ENCODE measurements at regions not wholly inside any gene's neighbourhood (a gene's known extent, or its start where the extent isn't known, plus 50 kb on each side); places are given as distances from the start of the nearest gene placed in this dataset.

GRCh38 chr4:34157547-34157946, 2086.8 kb downstream of the ARAP2 start:
- DNase-seq (ENCODE audit: low read depth, low spot score), result no peak

GRCh38 chr4:34158878-34159277, 2085.4 kb downstream of the ARAP2 start:
- DNase-seq (ENCODE audit: low read depth, low spot score), result no peak

GRCh38 chr4:34170946-34171345, 2073.4 kb downstream of the ARAP2 start:
- DNase-seq (ENCODE audit: low read depth, low spot score), result no peak

GRCh38 chr4:34176609-34177008, 2067.7 kb downstream of the ARAP2 start:
- no peak for DNase-seq (ENCODE audit: low read depth, low spot score)

GRCh38 chr4:34178476-34178875, 2065.8 kb downstream of the ARAP2 start:
- no peak for DNase-seq (ENCODE audit: low read depth, low spot score)

- DNase-seq (ENCODE audit: low read depth, low spot score), result no peak
These were observed 2062.9 kb downstream of the ARAP2 start for GRCh38 chr4:34181311-34181841.

- no peak for DNase-seq (ENCODE audit: low read depth, low spot score)
These were observed 2062.4 kb downstream of the ARAP2 start for GRCh38 chr4:34181891-34182290.

- DNase-seq (ENCODE audit: low read depth, low spot score), result no peak
These were observed 2062.0 kb downstream of the ARAP2 start for GRCh38 chr4:34182306-34182705.

GRCh38 chr4:34183926-34184325, 2060.4 kb downstream of the ARAP2 start:
- no peak for DNase-seq (ENCODE audit: low read depth, low spot score)

- DNase-seq (ENCODE audit: low read depth, low spot score), result no peak
These were observed 2057.3 kb downstream of the ARAP2 start for GRCh38 chr4:34187056-34187455.

GRCh38 chr4:34191443-34191842, 2052.9 kb downstream of the ARAP2 start:
- no peak for DNase-seq (ENCODE audit: low read depth, low spot score)

GRCh38 chr4:34193451-34194154, 2050.7 kb downstream of the ARAP2 start:
- no peak for DNase-seq (ENCODE audit: low read depth, low spot score)

GRCh38 chr4:34194585-34194984, 2049.7 kb downstream of the ARAP2 start:
- no peak for DNase-seq (ENCODE audit: low read depth, low spot score)

GRCh38 chr4:34196375-34196774, 2047.9 kb downstream of the ARAP2 start:
- no peak for DNase-seq (ENCODE audit: low read depth, low spot score)

GRCh38 chr4:34198966-34199365, 2045.3 kb downstream of the ARAP2 start:
- no peak for DNase-seq (ENCODE audit: low read depth, low spot score)

- DNase-seq (ENCODE audit: low read depth, low spot score), result no peak
These were observed 2043.8 kb downstream of the ARAP2 start for GRCh38 chr4:34200535-34200934.

- no peak for DNase-seq (ENCODE audit: low read depth, low spot score)
These were observed 2042.2 kb downstream of the ARAP2 start for GRCh38 chr4:34202154-34202553.

- no peak for DNase-seq (ENCODE audit: low read depth, low spot score)
These were observed 2023.7 kb downstream of the ARAP2 start for GRCh38 chr4:34220601-34221000.

GRCh38 chr4:34221986-34222385, 2022.3 kb downstream of the ARAP2 start:
- no peak for DNase-seq (ENCODE audit: low read depth, low spot score)

- DNase-seq (ENCODE audit: low read depth, low spot score), result no peak
These were observed 2008.2 kb downstream of the ARAP2 start for GRCh38 chr4:34236118-34236517.

GRCh38 chr4:34245276-34245675, 1999.0 kb downstream of the ARAP2 start:
- DNase-seq (ENCODE audit: low read depth, low spot score), result no peak

- DNase-seq (ENCODE audit: low read depth, low spot score), result no peak
These were observed 1993.8 kb downstream of the ARAP2 start for GRCh38 chr4:34250562-34250961.

- no peak for DNase-seq (ENCODE audit: low read depth, low spot score)
These were observed 1991.1 kb downstream of the ARAP2 start for GRCh38 chr4:34253239-34253638.

- no peak for DNase-seq (ENCODE audit: low read depth, low spot score)
These were observed 1986.1 kb downstream of the ARAP2 start for GRCh38 chr4:34258176-34258575.
